ENCODE measurements at regions not wholly inside any gene's neighbourhood (a gene's known extent, or its start where the extent isn't known, plus 50 kb on each side); places are given as distances from the start of the nearest gene placed in this dataset.

GRCh38 chrX:141396536-141396935 is 154.2 kb upstream of the SPANXC start:
- no peak for TF ChIP-seq CTCF (conservative IDR thresholded peaks at IDR 0.05 in 1 of 2, IDR thresholded peaks at IDR 0.05 in 1 of 2; ENCODE audit: low read depth in 1 of 2, low read length in 2 of 2)
- no peak for TF ChIP-seq EZH2 (IDR thresholded peaks at IDR 0.05; ENCODE audit: low read length, missing control alignments)
